ENCODE measurements at regions not wholly inside any gene's neighbourhood (a gene's known extent, or its start where the extent isn't known, plus 50 kb on each side); places are given as distances from the start of the nearest gene placed in this dataset.
"Not testable (repeated sequence)": the region's sequence is repeated elsewhere in the genome, so short reads cannot be mapped to it uniquely, and the experiment has no call there.

- H3K4me3 ChIP-seq (ENCODE audit: low read depth, low read length); DNase-seq (ENCODE audit: low read depth): not testable (repeated sequence)
These were observed 55.3 kb downstream of the BBS10 start for GRCh38 chr12:76292891-76293290.

DNA sequence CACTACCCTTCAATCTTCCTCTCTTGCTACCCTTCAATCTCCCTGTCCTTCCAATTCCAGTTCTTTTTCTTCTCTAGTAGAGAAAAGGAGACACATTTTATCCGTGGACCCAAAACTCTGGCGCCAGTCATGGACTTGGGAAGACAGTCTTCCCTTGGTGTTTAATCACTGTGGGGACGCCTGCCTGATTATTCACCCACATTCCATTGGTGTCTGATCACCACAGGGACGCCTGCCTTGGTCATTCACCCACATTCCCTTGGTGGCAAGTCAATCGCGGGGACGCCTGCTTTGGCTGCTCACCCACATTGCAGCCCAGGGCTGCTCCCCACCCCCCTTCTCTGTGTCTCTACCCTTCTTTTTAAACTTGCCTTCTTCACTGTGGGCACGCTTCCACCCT lies 55.9 kb downstream of the BBS10 start:
- not testable (repeated sequence) for H3K4me3 ChIP-seq (ENCODE audit: low read depth, low read length); DNase-seq (ENCODE audit: low read depth)

DNA sequence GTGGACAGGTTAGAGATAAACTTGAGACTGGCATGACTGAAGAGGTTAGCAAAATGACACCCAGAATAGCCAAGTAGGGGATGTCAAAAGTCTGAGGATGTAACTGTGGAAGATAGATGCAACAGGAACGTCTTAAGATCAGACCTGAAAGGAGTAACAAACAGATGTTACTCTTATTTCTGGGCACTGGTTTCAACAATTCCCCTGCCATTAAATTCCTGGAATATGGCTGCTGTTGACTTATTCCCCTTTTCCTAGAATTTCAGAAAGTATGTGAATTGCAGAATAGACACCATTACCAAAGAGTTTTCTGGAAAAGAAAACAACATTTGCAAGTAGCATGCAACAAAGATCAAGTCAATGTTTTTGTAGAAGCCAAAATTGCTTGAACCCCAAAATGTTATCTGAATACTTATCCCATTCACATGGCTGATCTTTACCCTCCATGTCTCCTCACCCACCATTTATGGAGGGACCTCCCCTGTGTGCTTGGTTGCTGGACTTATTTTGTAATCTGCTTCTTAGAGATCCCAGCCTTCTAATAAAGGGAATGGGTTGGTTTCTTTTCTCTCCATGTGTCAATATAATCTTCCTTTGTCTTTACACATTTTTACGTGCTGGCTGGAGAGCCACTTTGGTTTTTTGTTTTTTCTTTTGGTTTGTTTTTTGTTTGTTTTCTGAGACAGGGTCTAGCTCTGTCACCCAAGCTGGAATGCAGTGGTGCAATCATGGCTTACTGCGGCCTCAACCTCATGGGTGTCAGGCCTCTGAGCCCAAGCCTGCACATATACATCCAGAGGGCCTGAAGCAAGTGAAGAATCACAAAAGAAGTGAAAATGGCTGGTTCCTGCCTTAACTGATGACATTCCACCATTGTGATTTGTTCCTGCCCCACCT lies 57.0 kb downstream of the BBS10 start:
- no peak overlapping the region for H3K4me3 ChIP-seq (ENCODE audit: low read depth, low read length)
- DNase-seq (ENCODE audit: low read depth): no peak

- no peak overlapping the region for H3K4me3 ChIP-seq (ENCODE audit: low read depth, low read length)
- no peak for DNase-seq (ENCODE audit: low read depth)
These were observed 60.0 kb downstream of the BBS10 start for GRCh38 chr12:76288218-76288617.

DNA sequence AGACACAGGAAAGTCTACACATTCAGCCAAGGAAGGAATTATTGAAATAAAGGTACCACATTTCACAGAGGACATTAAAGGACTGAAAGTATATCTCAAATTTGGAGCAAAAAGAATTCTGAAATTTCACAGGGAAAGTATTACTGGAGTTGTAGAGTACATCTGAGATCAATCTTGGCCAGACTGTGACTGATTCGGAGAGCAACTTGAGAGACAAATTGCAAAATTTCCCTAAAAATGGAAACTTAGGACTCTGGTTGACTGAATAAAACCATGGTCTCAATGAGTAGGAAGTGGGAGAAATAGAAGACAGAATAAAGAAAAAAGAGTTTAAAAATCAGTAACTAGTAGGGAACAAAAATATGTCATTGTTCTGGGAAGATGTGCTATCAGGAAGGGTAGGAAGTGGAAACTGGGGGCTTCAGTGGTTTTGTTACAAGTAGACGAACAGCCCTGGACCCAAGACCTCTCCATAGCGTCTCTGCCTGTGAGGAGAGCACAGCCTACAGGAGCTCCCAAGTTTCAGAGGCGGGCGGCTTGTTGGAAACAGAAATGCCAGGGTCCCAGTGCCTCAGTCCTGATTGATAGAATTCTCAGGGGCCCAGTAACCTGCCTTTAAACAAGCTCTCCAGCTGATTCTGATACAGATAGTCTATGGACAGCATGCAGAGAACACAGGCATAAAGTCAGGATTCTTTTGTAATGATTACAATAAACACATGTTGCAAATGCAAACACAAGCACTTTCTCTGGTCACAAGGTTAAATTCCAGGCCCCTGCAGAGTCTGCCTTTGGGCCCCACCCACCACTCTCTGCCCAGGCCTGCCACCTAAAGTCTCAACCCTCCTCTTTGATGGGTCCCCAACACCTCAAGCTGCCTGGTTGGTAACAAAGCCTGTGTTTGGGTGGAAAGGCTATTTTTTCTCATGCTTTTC lies 63.1 kb downstream of the BBS10 start:
- no peak for DNase-seq (ENCODE audit: low read depth)
- H3K4me3 ChIP-seq (ENCODE audit: low read depth, low read length): no peak overlapping the region

- H3K4me3 ChIP-seq (ENCODE audit: low read depth, low read length): no peak overlapping the region
- no peak for DNase-seq (ENCODE audit: low read depth)
These were observed 65.5 kb downstream of the BBS10 start for GRCh38 chr12:76282744-76283143.

DNA sequence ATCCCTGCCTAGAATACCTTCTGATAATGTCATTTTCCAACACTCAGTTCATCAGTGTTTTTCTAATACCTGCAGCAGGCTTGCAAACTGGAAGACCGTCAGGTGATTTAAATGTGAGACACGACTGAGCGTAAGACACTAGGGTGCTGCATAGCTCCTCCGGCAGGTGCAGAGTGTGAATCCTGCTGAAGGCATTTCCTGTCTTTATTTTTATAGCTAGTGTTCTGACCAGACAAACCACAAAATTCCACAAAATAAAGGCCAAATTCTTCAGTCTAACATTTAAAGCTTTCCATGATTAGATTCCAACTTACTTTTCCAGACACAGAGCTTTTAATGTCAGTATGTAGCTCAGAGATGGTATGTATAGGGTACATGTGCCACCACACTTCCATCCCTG lies 70.7 kb downstream of the BBS10 start:
- H3K4me3 ChIP-seq (ENCODE audit: low read depth, low read length): no peak overlapping the region
- peak; percentile 52 for DNase-seq (ENCODE audit: low read depth)

GRCh38 chr12:76276499-76277151 lies 71.6 kb downstream of the BBS10 start:
- peak; percentile 40 for DNase-seq (ENCODE audit: low read depth)
- no peak overlapping the region for H3K4me3 ChIP-seq (ENCODE audit: low read depth, low read length)

DNA sequence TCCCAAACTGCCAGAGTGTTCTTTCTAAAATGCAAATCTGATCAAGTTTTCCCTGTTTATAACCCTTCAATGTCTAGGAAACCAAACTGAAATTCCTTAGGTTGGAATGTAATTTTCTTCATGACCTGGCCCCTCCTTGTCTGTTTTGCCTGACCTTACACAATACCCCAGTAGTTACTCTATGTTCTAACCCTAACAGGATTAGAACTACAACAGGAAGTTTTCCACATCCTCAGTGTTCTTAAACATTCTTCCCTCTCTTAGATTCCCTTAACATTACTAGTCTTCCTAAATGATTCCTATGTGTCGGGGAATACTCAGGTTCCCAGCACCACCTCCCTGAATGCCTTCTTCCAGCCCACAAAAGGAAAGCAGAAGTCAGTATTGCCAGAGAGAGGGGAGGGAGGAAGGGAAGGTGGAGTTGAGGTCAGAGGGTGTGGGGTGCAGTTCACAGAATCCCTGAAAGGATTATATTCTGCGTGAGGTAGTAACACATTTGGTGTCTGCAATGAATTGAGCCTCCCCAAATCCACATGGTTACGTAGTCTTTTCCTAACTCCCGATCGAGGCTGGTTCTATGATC lies 72.6 kb downstream of the BBS10 start:
- DNase-seq (ENCODE audit: low read depth): no peak
- H3K4me3 ChIP-seq (ENCODE audit: low read depth, low read length): no peak overlapping the region

GRCh38 chr12:76274420-76275083 lies 73.7 kb downstream of the BBS10 start:
- no peak for DNase-seq (ENCODE audit: low read depth)
- H3K4me3 ChIP-seq (ENCODE audit: low read depth, low read length): no peak overlapping the region

DNA sequence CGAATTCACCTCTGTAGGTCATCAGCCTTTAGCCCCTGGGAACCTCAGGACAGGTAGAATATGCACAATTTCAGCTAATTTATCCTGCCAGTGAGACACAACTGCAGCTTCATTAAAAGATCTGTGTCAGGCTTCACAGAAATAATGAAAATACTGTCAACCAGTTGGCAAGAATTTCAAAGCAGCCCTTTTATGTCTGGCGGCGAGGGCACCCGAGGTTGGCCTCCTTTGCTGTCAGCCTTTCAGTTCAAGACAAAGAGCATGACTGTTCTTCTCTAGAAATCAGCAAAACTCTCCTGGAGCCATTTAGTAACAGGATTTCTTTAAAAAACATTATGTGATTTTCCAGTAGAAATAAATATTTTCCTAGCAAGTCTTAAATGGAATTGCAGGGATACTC lies 75.9 kb downstream of the BBS10 start:
- DNase-seq (ENCODE audit: low read depth): no peak
- H3K4me3 ChIP-seq (ENCODE audit: low read depth, low read length): no peak overlapping the region

GRCh38 chr12:76270657-76271358 lies 77.4 kb downstream of the BBS10 start:
- H3K4me3 ChIP-seq (ENCODE audit: low read depth, low read length): no peak overlapping the region
- no peak for DNase-seq (ENCODE audit: low read depth)

- DNase-seq (ENCODE audit: low read depth): peak; percentile 48
These were observed 79.9 kb downstream of the BBS10 start for GRCh38 chr12:76268267-76268666.

GRCh38 chr12:76266797-76267196 lies 81.4 kb downstream of the BBS10 start:
- peak; percentile 89 for DNase-seq (ENCODE audit: low read depth)
- no peak overlapping the region for H3K4me3 ChIP-seq (ENCODE audit: low read depth, low read length)

More at GRCh38 chr12:76268267-76268666, 79.9 kb downstream of the BBS10 start:
- H3K4me3 ChIP-seq (ENCODE audit: low read depth, low read length): no peak overlapping the region

DNA sequence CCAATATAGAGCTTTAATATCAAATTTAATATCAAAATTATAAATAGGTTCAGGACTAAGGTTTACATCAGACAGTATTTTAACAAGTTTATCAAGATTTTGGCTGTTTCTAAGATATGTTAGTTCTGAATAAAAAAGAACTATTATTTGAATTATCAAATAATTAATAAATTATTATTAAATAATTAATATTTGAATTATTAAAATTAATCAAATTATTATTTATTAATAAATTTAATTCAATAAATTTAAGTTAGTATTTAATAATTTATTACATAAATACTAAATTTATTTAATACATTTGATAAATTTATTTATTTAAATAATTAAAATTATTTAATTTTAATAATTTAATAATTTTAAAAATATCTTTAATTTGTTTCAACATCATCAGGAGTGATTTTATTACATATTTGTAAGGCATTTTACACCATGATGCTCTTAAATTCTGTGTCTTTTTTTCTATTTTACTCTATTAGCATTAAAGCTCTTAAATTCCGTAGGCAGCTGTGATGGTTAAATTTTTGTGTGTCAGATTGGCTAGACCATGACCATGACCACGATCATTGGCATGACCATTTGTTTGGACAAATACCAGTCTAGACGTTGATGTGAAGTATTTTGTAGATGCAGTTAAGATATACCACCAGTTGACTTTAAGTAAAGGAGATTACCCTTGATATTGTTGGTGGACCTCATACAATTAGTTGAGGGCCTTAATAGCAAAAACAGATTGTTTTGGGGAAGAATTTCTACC lies 82.6 kb downstream of the BBS10 start:
- no peak for DNase-seq (ENCODE audit: low read depth)
- H3K4me3 ChIP-seq (ENCODE audit: low read depth, low read length): no peak overlapping the region

- H3K4me3 ChIP-seq (ENCODE audit: low read depth, low read length): no peak overlapping the region
- DNase-seq (ENCODE audit: low read depth): no peak
These were observed 83.6 kb downstream of the BBS10 start for GRCh38 chr12:76264611-76265012.

DNA sequence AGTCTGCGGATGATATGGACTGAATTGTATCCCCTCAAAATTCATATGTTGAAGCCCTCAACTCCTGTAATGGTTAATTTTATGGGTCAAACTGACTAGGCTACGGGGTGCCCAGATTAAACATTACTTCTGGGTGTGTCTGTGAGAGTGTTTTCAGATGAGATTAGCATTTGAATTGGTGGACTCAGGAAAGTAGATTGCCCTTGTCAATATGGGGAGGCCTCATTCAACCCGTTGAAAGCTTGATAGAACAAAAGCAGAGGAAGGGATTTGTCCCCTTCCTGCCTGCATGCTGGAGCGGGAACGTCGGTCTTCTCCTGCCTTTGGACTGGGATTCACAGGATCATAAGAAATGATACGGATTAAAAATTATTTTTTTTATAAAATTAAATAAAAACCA lies 84.5 kb downstream of the BBS10 start:
- no peak for DNase-seq (ENCODE audit: low read depth)

DNA sequence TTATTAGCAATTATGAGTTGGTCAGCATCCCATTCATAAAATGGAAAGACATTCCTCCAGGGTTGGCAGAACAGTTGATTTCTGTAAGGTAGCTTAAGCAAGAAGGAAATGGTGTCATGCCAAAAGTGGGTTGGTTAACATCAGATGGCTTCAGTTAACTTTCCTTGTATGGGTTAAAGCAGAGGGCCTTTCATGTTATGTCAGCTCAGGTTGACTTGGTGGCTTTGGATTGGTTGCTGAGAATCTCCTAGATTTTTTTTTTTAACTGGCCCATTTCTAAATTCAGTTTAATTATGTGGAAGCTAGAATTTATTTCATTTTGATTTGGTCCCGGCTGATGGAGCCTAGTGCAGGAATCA lies 87.8 kb downstream of the BBS10 start:
- no peak for DNase-seq (ENCODE audit: low read depth)
- H3K4me3 ChIP-seq (ENCODE audit: low read depth, low read length): peak overlapping the region; percentile 40

More for the DNA sequence above, 84.5 kb downstream of the BBS10 start:
- no peak overlapping the region for H3K4me3 ChIP-seq (ENCODE audit: low read depth, low read length)

Data from skeletal muscle cell (primary cell).